H1 (cell line): ENCODE measurements at regions not wholly inside any gene's neighbourhood (a gene's known extent, or its start where the extent isn't known, plus 50 kb on each side); places are given as distances from the start of the nearest gene placed in this dataset.

Experiments
- CTCF ChIA-PET: fragments of 300-600 bp; sonication (Branson Sonifier 250); formaldehyde crosslinking; loops from one replicate; lab custom pipeline; 2021; ENCODE audit not compliant: partially characterized antibody; lab: Charles Lee
- POLR2A ChIA-PET: fragments of 300-600 bp; sonication (Branson Sonifier 250); formaldehyde crosslinking; loops from one replicate; lab custom pipeline; 2021; ENCODE audit warnings: inconsistent platforms; ENCODE audit not compliant: partially characterized antibody; lab: Charles Lee
- DNase-seq, 2 experiments: peaks; one replicate each; pipeline versions ENCODE4 v3.0.0 to v3.0.0-alpha.2; 2010 to 2022; ENCODE audit warnings: low spot score in 2 of 2, low read depth in 1 of 2, mixed read lengths in 1 of 2
- FAIRE-seq: peaks from 2 replicates; lab custom pipeline; 2011; peaks lifted over from hg19 to GRCh38; lab: Jason Lieb, UNC
- H2AFZ ChIP-seq: 2 replicates; pipeline ENCODE4 v1.8.1; 2012; ENCODE audit warnings: low read length, inconsistent platforms
- H2AK5ac ChIP-seq: 2 replicates; pipeline ENCODE4 v1.6.1; 2013; ENCODE audit warnings: low read depth, low read length
- H2BK120ac ChIP-seq: replicated peaks from 2 replicates; pipeline ENCODE3; 2013; ENCODE audit warnings: low read depth, low read length, inconsistent platforms
- H2BK12ac ChIP-seq: 2 replicates; pipeline ENCODE4 v1.6.1; 2013; ENCODE audit warnings: low read depth, low read length
- H2BK15ac ChIP-seq: 2 replicates; pipeline ENCODE4 v1.6.1; 2013; ENCODE audit warnings: low read length
- H2BK20ac ChIP-seq: 2 replicates; pipeline ENCODE4 v1.6.1; 2013; ENCODE audit warnings: low read length
- H2BK5ac ChIP-seq: 2 replicates; pipeline ENCODE4 v1.6.1; 2013; ENCODE audit warnings: low read depth, low read length
- H3K14ac ChIP-seq: 2 replicates; pipeline ENCODE4 v1.6.1; 2013; ENCODE audit warnings: inconsistent platforms; ENCODE audit not compliant: insufficient read length
- H3K18ac ChIP-seq: 2 replicates; pipeline ENCODE4 v1.6.1; 2013; ENCODE audit warnings: low read length; ENCODE audit errors: extremely low read depth
- H3K23ac ChIP-seq: 2 replicates; pipeline ENCODE4 v1.6.1; 2013; ENCODE audit warnings: inconsistent platforms; ENCODE audit not compliant: insufficient read length
- H3K23me2 ChIP-seq: 2 replicates; pipeline ENCODE4 v1.6.1; 2013; ENCODE audit warnings: low read depth, low read length
- H3K27ac ChIP-seq: 2 replicates; pipeline ENCODE4 v1.6.1; 2011; ENCODE audit warnings: low read depth, low read length, inconsistent platforms
- H3K27me3 ChIP-seq, 4 experiments: replicated peaks in 1 of 4; 1 replicate in 1 of 4; 2 replicates in 3 of 4; pipeline versions ENCODE4 v1.6.1 to v1.8.1; 2011 to 2013; ENCODE audit warnings: low read length in 3 of 4, mild to moderate bottlenecking in 3 of 4, inconsistent platforms in 2 of 4, mixed read lengths in 2 of 4, moderate library complexity in 1 of 4; ENCODE audit not compliant: control insufficient read depth in 3 of 4, insufficient read depth in 3 of 4; ENCODE audit errors: extremely low read depth in 1 of 4
- H3K36me3 ChIP-seq, 4 experiments: 2 replicates each; pipeline versions ENCODE4 v1.6.1 to v1.8.1; 2011 to 2013; ENCODE audit warnings: mild to moderate bottlenecking in 4 of 4, low read length in 3 of 4, moderate library complexity in 2 of 4, control low read depth in 1 of 4, inconsistent platforms in 1 of 4; ENCODE audit not compliant: insufficient read depth in 4 of 4, control insufficient read depth in 2 of 4
- H3K4ac ChIP-seq: replicated peaks from 2 replicates; pipeline ENCODE3; 2013; ENCODE audit warnings: low read length, low read depth, mixed read lengths, inconsistent platforms; ENCODE audit not compliant: insufficient read length
- H3K4me1 ChIP-seq, 4 experiments: replicated peaks in 1 of 4; 1 replicate in 1 of 4; 2 replicates in 3 of 4; pipeline versions ENCODE4 v1.6.1 to v1.8.1; 2011 to 2013; ENCODE audit warnings: low read length in 3 of 4, inconsistent platforms in 2 of 4, mixed read lengths in 1 of 4; ENCODE audit not compliant: insufficient read depth in 4 of 4, control insufficient read depth in 3 of 4
- H3K4me2 ChIP-seq, 2 experiments: 2 replicates each; pipeline versions ENCODE4 v1.6.1 to v1.8.1; 2011 to 2013; ENCODE audit warnings: low read depth in 2 of 2, low read length in 2 of 2, control low read depth in 1 of 2, inconsistent platforms in 1 of 2, mild to moderate bottlenecking in 1 of 2; ENCODE audit not compliant: insufficient read depth in 1 of 2
- H3K4me3 ChIP-seq, 4 experiments: fragments of 200-600, 300-600 bp in 1 of 4; sonication (generic), shearing (Covaris generic), sonication (Bioruptor Twin) in 1 of 4; 2 replicates each; pipeline versions ENCODE4 v1.5.1 to v1.8.1; 2011 to 2016; ENCODE audit warnings: low read length in 4 of 4, low read depth in 3 of 4, control low read depth in 2 of 4, inconsistent platforms in 2 of 4, mild to moderate bottlenecking in 2 of 4, mixed read lengths in 1 of 4, moderate library complexity in 1 of 4; ENCODE audit not compliant: insufficient read depth in 2 of 4; ENCODE audit errors: extremely low read depth in 1 of 4
- H3K56ac ChIP-seq: replicated peaks from 2 replicates; pipeline ENCODE3; 2013; ENCODE audit warnings: low read depth, mild to moderate bottlenecking, mixed read lengths, low read length, inconsistent platforms; ENCODE audit not compliant: insufficient read length
- H3K79me1 ChIP-seq: 2 replicates; pipeline ENCODE4 v1.6.1; 2013; ENCODE audit warnings: low read depth, low read length, control low read depth
- H3K79me2 ChIP-seq, 2 experiments: 2 replicates each; pipeline versions ENCODE4 v1.6.1 to v1.8.1; 2012 to 2013; ENCODE audit warnings: low read length in 2 of 2, mild to moderate bottlenecking in 2 of 2, inconsistent platforms in 1 of 2; ENCODE audit not compliant: insufficient read depth in 2 of 2, control insufficient read depth in 1 of 2
- H3K9ac ChIP-seq, 4 experiments: replicated peaks in 1 of 4; 1 replicate in 1 of 4; 2 replicates in 3 of 4; pipeline versions ENCODE4 v1.6.1 to v1.8.1; 2011 to 2013; ENCODE audit warnings: low read depth in 3 of 4, low read length in 3 of 4, control low read depth in 2 of 4, mild to moderate bottlenecking in 2 of 4, moderate library complexity in 2 of 4, inconsistent platforms in 1 of 4; ENCODE audit errors: extremely low read depth in 1 of 4
- H3K9me3 ChIP-seq, 2 experiments: 2 replicates each; pipeline versions ENCODE4 v1.6.1 to v1.8.1; 2012 to 2013; ENCODE audit warnings: mild to moderate bottlenecking in 2 of 2, moderate library complexity in 2 of 2, control low read depth in 1 of 2, inconsistent platforms in 1 of 2, low read depth in 1 of 2, low read length in 1 of 2, mixed read lengths in 1 of 2; ENCODE audit not compliant: insufficient read depth in 2 of 2
- H4K20me1 ChIP-seq, 2 experiments: replicated peaks in 1 of 2; 2 replicates each; pipeline versions ENCODE3 to v1.8.1; 2011 to 2013; ENCODE audit warnings: inconsistent platforms in 2 of 2, low read length in 2 of 2, mild to moderate bottlenecking in 1 of 2; ENCODE audit not compliant: insufficient read depth in 2 of 2, control insufficient read depth in 1 of 2
- H4K5ac ChIP-seq: 2 replicates; pipeline ENCODE4 v1.6.1; 2013; ENCODE audit warnings: low read length, low read depth, mixed read lengths, inconsistent platforms; ENCODE audit not compliant: insufficient read length
- H4K8ac ChIP-seq: 2 replicates; pipeline ENCODE4 v1.8.0; 2013; ENCODE audit warnings: mild to moderate bottlenecking, moderate library complexity, low read length, inconsistent platforms; ENCODE audit not compliant: insufficient read depth; ENCODE audit errors: extremely low read depth
- H4K91ac ChIP-seq: replicated peaks from 2 replicates; pipeline ENCODE3; 2013; ENCODE audit warnings: low read length, mixed read lengths, inconsistent platforms; ENCODE audit not compliant: insufficient read length
- ASH2L ChIP-seq: fragments of 200-600, 300-600 bp; sonication (generic); IDR thresholded peaks from one replicate; pipeline ENCODE4 v1.7.1; 2017; ENCODE audit warnings: low read length
- EGR1 ChIP-seq: IDR thresholded peaks from 2 replicates; pipeline ENCODE4 v1.6.1; 2011; ENCODE audit warnings: low read depth, low read length, borderline replicate concordance
- EZH2 ChIP-seq: fragments of 200-600 bp; sonication (generic); IDR thresholded peaks from 2 replicates; pipeline ENCODE4 v1.7.1; 2012; ENCODE audit warnings: low read depth, mild to moderate bottlenecking, moderate library complexity, low read length, inconsistent platforms; ENCODE audit not compliant: severe bottlenecking
- HDAC2 ChIP-seq, 2 experiments: fragments of 300-600 bp in 1 of 2; sonication (generic) in 1 of 2; IDR thresholded peaks; 2 replicates each; pipeline ENCODE4 v1.6.1; 2011 to 2012; ENCODE audit warnings: low read depth in 2 of 2, low read length in 2 of 2, mild to moderate bottlenecking in 2 of 2, moderate library complexity in 2 of 2, borderline replicate concordance in 1 of 2, inconsistent platforms in 1 of 2
- HDAC6 ChIP-seq: IDR thresholded peaks from one replicate; pipeline ENCODE4 v1.7.1; 2012; ENCODE audit warnings: low read depth, mild to moderate bottlenecking, inconsistent platforms, low read length, moderate library complexity
- JUN ChIP-seq: IDR thresholded peaks from 2 replicates; pipeline ENCODE4 v1.6.1; 2011; ENCODE audit warnings: low read depth, mild to moderate bottlenecking, improper control_type of control experiment, low read length
- JUND ChIP-seq: IDR thresholded peaks from 2 replicates; pipeline ENCODE4 v1.6.1; 2011; ENCODE audit warnings: mild to moderate bottlenecking, improper control_type of control experiment, low read length
- KDM5A ChIP-seq: fragments of 200-600 bp; IDR thresholded peaks from 2 replicates; pipeline ENCODE4 v1.7.1; 2012; ENCODE audit warnings: mild to moderate bottlenecking, low read length, inconsistent platforms, mixed read lengths
- RFX5 ChIP-seq: IDR thresholded peaks from 2 replicates; pipeline ENCODE4 v1.6.1; 2011; ENCODE audit warnings: low read depth, low read length, improper control_type of control experiment, borderline replicate concordance
- RNF2 ChIP-seq: fragments of 200-900, 300-1000 bp; sonication (generic); IDR thresholded peaks from 2 replicates; pipeline ENCODE4 v1.7.1; 2016; ENCODE audit warnings: borderline replicate concordance, low read depth, mild to moderate bottlenecking, antibody characterized with exemption, low read length; ENCODE audit not compliant: poor library complexity, severe bottlenecking; ENCODE audit errors: missing control alignments
- RXRA ChIP-seq: IDR thresholded peaks from 2 replicates; pipeline ENCODE4 v1.6.1; 2011; ENCODE audit warnings: low read depth, mild to moderate bottlenecking, low read length, moderate library complexity; ENCODE audit not compliant: insufficient read depth
- SIX5 ChIP-seq: IDR thresholded peaks from 2 replicates; pipeline ENCODE4 v1.6.1; 2011; ENCODE audit warnings: mild to moderate bottlenecking, low read depth, low read length
- TAF7 ChIP-seq: optimal IDR thresholded peaks from 2 replicates; pipeline ENCODE3; 2011; ENCODE audit warnings: low read depth, mild to moderate bottlenecking, inconsistent platforms, low read length, moderate library complexity, borderline replicate concordance
- TBP ChIP-seq: IDR thresholded peaks from 2 replicates; pipeline ENCODE4 v1.6.1; 2011; ENCODE audit warnings: low read depth, low read length, improper control_type of control experiment
- TEAD4 ChIP-seq: IDR thresholded peaks from 2 replicates; pipeline ENCODE4 v1.6.1; 2012; ENCODE audit warnings: low read depth, low read length, inconsistent platforms, mixed read lengths
- YY1 ChIP-seq: IDR thresholded peaks from 2 replicates; pipeline ENCODE4 v1.6.1; 2011; ENCODE audit warnings: low read depth, mild to moderate bottlenecking, low read length

DNA sequence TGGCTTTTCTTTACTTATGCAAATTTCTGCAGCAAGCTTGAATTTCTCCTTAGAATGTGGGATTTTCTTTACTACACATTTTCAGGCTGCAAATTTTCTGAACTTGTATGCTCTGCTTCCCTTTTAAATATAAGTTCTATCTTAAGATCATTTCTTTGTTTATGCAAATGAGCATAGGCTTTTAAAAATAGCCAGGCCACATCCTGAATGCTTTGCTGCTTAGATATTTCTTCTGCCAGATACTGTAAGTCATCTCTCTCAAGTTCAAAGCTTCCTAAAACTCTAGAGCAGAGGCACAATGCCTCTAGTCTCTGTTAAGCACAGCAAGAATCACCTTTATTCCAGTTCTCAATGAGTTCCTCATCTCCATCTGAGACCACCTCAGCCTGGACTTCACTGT lies 685.9 kb upstream of the LRRC4C start:
- Histone ChIP-seq H3K36me3 (no peaks in the 10 kb centered on the region), H3K79me1 (no peaks in the 10 kb centered on the region), H3K56ac (no peak overlapping the region), H3K23ac (no peak overlapping the region), H3K4me2 (no peak overlapping the region), H2BK5ac (no peak overlapping the region), H4K91ac (no peak overlapping the region), H3K9me3 (peaks cover 19 to 24% of the 10 kb centered on the region in 2 experiments), H2AFZ (no peak overlapping the region), H3K27ac (no peak overlapping the region), H3K4ac (no peak overlapping the region), H4K5ac (no peak overlapping the region), H3K14ac (no peak overlapping the region), H2BK12ac (no peak overlapping the region), H4K20me1 (no peaks in the 10 kb centered on the region), H3K23me2 (no peaks in the 10 kb centered on the region), H3K9ac (no peak overlapping the region), H3K18ac (no peak overlapping the region), H2AK5ac (no peak overlapping the region), H3K27me3 (no peaks in the 10 kb centered on the region), H3K4me1 (no peaks in the 10 kb centered on the region), H2BK120ac (no peak overlapping the region), H4K8ac (no peak overlapping the region), H2BK15ac (no peak overlapping the region), H3K79me2 (no peaks in the 10 kb centered on the region), H2BK20ac (no peak overlapping the region), H3K4me3 (no peak overlapping the region)
- TF ChIP-seq EZH2: no peak
- no peak for TF ChIP-seq SIX5
- TF ChIP-seq RNF2: no peak
- no peak for TF ChIP-seq JUND
- no peak for TF ChIP-seq YY1
- TF ChIP-seq TAF7: no peak
- TF ChIP-seq JUN: no peak
- TF ChIP-seq HDAC6: no peak
- no peak for TF ChIP-seq HDAC2 (IDR thresholded peaks at IDR 0.05; ENCODE audit: borderline replicate concordance in 1 of 2, low read depth in 2 of 2, low read length in 2 of 2)
- no peak for TF ChIP-seq TEAD4
- TF ChIP-seq RXRA: no peak
- TF ChIP-seq ASH2L: no peak
- TF ChIP-seq KDM5A: no peak
- no peak for TF ChIP-seq RFX5
- TF ChIP-seq EGR1: no peak
- no peak for TF ChIP-seq TBP
- FAIRE-seq (no peak), DNase-seq (no peak)
- CTCF ChIA-PET: no interaction called here
- POLR2A ChIA-PET: no interaction called here
